ENCODE measurements at regions not wholly inside any gene's neighbourhood (a gene's known extent, or its start where the extent isn't known, plus 50 kb on each side); places are given as distances from the start of the nearest gene placed in this dataset.

- TF ChIP-seq CTCF (IDR thresholded peaks at IDR 0.05) = no peak
- no peak for TF ChIP-seq POLR2A (IDR thresholded peaks at IDR 0.05)
These were observed 293.0 kb downstream of the ADGB start for GRCh38 chr6:146891615-146892265.
